GM12864 (cell line): ENCODE measurements at regions not wholly inside any gene's neighbourhood (a gene's known extent, or its start where the extent isn't known, plus 50 kb on each side); places are given as distances from the start of the nearest gene placed in this dataset.

Source experiments
- DNase-seq: peaks from one replicate; pipeline ENCODE4 v3.0.0-alpha.2; 2011; ENCODE audit warnings: low read depth
- H3K4me3 ChIP-seq: 2 replicates; pipeline ENCODE4 v1.5.1; 2011; ENCODE audit warnings: mild to moderate bottlenecking, low read depth, low read length, control low read depth
- TF ChIP-seq, protein P1 (sequence below): IDR thresholded peaks from 2 replicates; pipeline ENCODE4 v1.5.1; 2011; ENCODE audit warnings: low read depth, mild to moderate bottlenecking, moderate library complexity, low read length, control low read depth, inconsistent platforms; ENCODE audit errors: missing control alignments

DNA sequence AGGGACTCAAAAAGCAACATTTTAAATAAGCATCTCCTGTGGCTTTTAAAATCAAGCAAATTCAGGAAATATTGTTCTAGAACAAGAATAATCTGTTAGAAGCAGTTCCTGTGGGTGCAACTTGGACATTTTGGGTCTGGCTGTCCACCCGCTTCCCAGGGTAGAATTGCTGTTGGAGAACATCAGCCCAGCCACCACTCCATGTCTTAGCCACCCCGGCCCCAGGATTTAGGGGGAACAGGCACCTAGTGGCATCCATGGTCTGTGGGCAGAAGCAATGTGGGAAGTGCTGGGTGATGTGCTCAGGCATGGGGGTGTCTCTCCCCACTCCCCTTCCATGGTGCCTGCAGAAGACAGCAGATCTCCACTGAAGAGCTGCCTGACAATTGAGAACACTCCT, 162.6 kb downstream of the KLF13 start:
- H3K4me3 ChIP-seq = no peak overlapping the region
- DNase-seq = no peak
- TF ChIP-seq, protein P1, sequence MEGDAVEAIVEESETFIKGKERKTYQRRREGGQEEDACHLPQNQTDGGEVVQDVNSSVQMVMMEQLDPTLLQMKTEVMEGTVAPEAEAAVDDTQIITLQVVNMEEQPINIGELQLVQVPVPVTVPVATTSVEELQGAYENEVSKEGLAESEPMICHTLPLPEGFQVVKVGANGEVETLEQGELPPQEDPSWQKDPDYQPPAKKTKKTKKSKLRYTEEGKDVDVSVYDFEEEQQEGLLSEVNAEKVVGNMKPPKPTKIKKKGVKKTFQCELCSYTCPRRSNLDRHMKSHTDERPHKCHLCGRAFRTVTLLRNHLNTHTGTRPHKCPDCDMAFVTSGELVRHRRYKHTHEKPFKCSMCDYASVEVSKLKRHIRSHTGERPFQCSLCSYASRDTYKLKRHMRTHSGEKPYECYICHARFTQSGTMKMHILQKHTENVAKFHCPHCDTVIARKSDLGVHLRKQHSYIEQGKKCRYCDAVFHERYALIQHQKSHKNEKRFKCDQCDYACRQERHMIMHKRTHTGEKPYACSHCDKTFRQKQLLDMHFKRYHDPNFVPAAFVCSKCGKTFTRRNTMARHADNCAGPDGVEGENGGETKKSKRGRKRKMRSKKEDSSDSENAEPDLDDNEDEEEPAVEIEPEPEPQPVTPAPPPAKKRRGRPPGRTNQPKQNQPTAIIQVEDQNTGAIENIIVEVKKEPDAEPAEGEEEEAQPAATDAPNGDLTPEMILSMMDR = no peak

DNA sequence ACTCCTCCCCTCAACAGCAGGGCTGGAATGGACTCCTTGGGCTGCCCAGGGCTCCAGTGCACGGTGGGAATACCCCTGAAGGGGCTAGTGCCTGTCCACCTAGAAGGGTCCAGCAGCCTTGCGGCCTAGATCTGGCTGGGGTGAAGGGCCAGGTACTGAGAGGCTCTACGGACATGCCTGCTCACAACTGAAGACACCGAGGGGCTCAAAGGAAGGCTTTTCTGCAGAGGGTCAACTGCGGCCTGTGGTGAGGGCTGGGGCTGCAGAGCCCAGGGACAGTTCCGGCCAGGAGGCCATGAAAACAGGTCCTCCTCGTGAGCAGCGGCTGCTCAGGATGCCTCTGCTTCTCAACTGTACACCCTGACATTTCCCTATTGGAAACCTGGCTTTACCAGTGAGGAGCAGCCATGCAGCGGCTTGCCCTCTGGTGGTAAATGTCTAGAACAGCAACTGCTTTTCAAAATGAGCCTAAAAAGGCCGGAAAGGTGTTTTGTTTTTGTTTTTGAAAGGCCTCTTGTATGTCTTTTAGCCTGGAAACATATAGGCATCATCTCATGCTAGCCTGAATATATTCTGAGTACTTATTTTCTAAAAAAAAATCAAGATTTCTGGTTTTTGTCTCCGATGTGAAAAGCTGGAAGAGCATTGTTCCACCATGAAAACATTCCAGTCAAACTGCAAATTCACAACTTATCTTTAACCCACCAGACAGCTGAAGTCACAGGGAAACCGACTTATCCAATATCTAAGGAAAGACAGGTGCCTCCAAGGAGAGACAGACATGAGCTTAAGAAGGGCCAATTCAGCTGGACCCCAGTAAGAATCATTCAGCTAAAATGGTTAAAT, 163.4 kb downstream of the KLF13 start:
- no peak overlapping the region for H3K4me3 ChIP-seq
- TF ChIP-seq, protein P1 = peak; percentile 85
- no peak for DNase-seq

DNA sequence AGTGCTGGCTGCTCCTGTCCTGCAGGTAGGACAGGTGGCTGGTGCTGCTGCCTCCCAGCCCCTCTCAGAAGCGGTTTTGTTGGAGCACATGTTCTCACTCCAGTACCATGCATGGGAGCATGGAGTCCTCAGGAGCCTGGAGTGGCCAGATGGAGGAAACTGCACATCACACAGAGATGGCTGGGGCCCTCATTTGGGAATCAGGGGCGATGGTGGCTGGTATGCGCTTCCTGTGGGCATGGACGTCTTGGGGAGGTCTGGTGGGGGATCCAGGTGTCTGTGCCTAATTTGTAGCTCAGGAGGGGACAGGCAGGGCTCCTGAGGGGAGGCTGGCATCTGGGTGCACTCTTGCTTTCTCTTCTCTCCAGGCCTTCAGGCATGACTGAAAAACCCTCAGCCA, 168.2 kb downstream of the KLF13 start:
- H3K4me3 ChIP-seq = no peak overlapping the region
- DNase-seq = no peak
- TF ChIP-seq, protein P1 = no peak

DNA sequence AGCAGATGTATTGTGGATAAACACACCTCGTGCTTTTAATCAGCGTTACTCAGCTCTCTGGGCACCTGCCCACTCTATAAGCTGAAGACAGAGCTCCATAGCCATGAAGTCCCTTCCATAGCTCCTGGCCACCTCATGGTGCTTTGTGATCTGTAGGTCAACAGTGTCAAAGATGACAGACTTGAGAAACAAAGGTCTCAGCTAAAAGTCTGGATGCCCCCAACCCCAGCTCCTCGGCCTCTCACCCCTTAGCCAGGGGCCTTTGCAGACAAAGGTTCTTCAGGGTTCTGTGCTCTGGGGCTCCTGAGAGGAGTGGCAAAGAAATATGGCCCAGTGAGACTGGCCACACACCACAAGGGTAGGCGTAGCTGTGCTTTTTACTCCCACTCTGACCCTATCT, 168.6 kb downstream of the KLF13 start:
- TF ChIP-seq, protein P1 = no peak
- no peak overlapping the region for H3K4me3 ChIP-seq
- no peak for DNase-seq

DNA sequence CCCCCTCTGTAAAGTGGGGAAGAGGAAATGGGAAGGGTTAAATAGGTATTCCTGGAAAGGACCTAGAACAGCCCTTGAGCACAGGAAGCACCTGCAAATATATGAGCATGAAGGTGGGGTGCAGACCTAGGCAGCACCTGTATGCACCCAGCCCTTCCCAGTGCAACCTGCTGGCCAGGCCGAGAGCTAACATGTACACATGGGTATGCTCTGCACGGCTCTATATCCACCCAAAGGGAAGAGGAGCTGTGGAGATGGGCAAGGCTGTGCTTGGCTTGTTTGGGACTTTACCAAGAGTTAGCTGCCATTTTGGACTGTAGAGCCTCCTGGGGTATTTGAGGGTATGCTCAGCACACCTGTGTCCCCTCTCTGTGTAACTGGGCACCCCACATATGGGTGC, 171.2 kb downstream of the KLF13 start:
- TF ChIP-seq, protein P1 = no peak
- no peak for DNase-seq

DNA sequence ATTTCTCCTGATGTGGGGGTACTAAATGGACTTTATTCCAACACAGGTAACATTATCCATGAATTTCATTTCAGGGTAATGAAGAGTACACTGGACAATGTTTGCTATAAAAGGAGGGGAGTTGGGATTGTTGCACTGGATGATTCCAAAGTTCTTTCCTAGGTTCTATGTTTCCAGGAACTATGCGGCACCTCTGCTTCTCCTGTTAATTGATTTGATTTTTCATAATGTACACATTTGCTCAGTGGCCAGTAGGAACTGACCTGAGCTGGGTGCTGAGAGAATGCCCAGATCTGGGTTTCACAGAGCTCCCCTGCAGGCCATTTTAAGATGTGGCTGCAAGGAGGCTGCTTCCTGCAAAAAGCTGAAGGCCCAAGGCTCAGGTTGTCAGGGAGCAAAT, 171.7 kb downstream of the KLF13 start:
- TF ChIP-seq, protein P1 = no peak
- no peak overlapping the region for H3K4me3 ChIP-seq
- no peak for DNase-seq

More for the DNA sequence above, 171.2 kb downstream of the KLF13 start:
- H3K4me3 ChIP-seq = no peak overlapping the region

DNA sequence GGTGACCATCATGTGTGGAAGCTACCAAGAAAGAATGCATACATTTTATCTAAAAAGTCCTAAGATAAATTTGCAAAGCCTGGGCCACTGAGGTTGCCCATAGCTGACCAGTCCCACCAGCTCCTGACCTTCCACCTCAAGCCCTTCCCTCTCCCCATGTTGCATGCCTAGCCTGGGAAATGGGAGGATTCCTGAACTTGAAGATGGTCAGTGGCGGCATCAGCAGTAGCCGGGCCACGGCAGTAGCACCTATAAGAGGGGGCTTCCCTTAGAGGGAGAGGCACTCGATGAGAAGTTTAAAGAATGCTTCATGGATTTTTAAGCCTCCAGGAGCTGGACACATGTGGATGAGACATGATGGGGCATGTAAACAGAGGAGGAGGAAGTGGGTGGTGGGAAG, 172.1 kb downstream of the KLF13 start:
- no peak for DNase-seq
- TF ChIP-seq, protein P1 = no peak

More for the DNA sequence above, 172.1 kb downstream of the KLF13 start:
- H3K4me3 ChIP-seq = no peak overlapping the region
